GM19372 (cell line): ENCODE measurements at regions not wholly inside any gene's neighbourhood (a gene's known extent, or its start where the extent isn't known, plus 50 kb on each side); places are given as distances from the start of the nearest gene placed in this dataset.

ENCODE experiments used
- ATAC-seq: cut with Tn5 transposase; IDR thresholded peaks from one replicate; pipeline ENCODE4 v1.9.1; 2021; ENCODE audit warnings: mild to moderate bottlenecking, low read depth, moderate library complexity; ENCODE audit not compliant: unreplicated experiment

GRCh38 chr3:27059489-27059888, 309.7 kb downstream of the NEK10 start:
- no peak for ATAC-seq
